ENCODE measurements at regions not wholly inside any gene's neighbourhood (a gene's known extent, or its start where the extent isn't known, plus 50 kb on each side); places are given as distances from the start of the nearest gene placed in this dataset.

DNA sequence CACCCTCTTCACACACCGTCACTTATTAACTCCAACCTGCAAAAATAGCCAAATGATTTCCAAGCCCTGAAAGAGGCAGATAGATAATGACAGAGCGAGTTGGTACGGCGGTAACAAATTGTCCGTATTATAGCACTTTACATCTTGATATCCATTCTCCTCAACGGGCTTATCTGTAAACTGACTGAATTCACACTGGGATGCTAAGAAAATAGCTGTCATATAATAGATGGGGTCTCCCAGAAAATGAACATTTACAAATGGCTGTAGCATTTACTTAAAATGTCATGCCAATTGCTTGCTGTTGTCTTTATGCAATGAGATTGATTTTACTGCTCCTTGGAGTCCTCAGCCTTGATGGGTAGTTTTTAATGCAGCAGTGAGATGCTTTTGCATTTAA lies 225.8 kb upstream of the SDK2 start:
- H3K36me3 Mint-ChIP-seq (ENCODE audit: low read depth), result no peaks in the 10 kb centered on the region
- H3K4me3 Mint-ChIP-seq, result no peak overlapping the region
- H3K27me3 Mint-ChIP-seq (ENCODE audit: low read depth), result no peaks in the 10 kb centered on the region
- H3K9me3 Mint-ChIP-seq, result no peaks in the 10 kb centered on the region
- H3K4me1 Mint-ChIP-seq (ENCODE audit: low read depth), result no peaks in the 10 kb centered on the region
- H3K27ac Mint-ChIP-seq, result no peak overlapping the region

DNA sequence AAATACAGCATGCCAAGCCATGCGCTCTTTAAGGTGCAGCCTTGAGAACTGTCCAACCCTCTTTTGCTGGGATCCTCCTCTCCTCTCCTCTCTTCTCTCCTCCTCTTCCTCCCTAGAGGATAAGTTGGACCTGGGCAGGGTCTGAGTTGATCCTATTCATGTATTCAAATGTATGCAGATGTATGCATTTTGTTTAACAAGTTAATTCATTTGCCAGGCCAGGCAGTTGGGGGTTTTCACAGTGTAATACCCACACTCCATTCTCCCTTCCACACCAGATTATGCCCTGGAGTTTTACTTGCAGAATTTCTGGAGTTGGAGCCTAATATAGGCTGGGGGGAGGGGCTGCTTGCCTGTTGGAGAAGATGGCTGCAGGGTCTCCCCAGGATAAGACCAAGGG lies 226.2 kb upstream of the SDK2 start:
- H3K9me3 Mint-ChIP-seq, result no peaks in the 10 kb centered on the region
- H3K4me1 Mint-ChIP-seq (ENCODE audit: low read depth), result no peaks in the 10 kb centered on the region
- H3K27me3 Mint-ChIP-seq (ENCODE audit: low read depth), result no peaks in the 10 kb centered on the region
- no peak overlapping the region for H3K27ac Mint-ChIP-seq
- H3K4me3 Mint-ChIP-seq, result no peak overlapping the region
- no peaks in the 10 kb centered on the region for H3K36me3 Mint-ChIP-seq (ENCODE audit: low read depth)

DNA sequence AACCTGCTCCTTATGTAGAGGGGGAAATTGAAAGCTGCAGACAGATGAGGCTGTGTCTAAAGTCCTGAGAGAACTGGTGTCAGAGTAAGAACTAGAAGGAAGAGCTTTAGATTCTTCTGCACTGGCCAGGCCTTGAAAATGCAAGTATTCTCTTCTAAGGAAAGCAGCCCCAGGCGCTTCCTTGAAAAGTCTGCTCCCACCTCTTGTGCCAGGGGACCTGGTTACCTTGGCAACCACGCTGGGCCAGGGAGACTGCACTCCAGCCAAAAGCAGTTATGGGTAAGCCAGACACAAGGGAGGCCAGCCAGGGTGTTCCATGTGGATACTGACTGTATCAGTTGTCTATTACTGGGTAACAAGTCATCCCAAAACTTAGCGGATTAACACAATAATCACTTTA lies 228.6 kb upstream of the SDK2 start:
- H3K36me3 Mint-ChIP-seq (ENCODE audit: low read depth), result no peaks in the 10 kb centered on the region
- no peak overlapping the region for H3K27ac Mint-ChIP-seq
- H3K9me3 Mint-ChIP-seq, result no peaks in the 10 kb centered on the region
- no peaks in the 10 kb centered on the region for H3K4me1 Mint-ChIP-seq (ENCODE audit: low read depth)
- no peak overlapping the region for H3K4me3 Mint-ChIP-seq
- no peaks in the 10 kb centered on the region for H3K27me3 Mint-ChIP-seq (ENCODE audit: low read depth)

DNA sequence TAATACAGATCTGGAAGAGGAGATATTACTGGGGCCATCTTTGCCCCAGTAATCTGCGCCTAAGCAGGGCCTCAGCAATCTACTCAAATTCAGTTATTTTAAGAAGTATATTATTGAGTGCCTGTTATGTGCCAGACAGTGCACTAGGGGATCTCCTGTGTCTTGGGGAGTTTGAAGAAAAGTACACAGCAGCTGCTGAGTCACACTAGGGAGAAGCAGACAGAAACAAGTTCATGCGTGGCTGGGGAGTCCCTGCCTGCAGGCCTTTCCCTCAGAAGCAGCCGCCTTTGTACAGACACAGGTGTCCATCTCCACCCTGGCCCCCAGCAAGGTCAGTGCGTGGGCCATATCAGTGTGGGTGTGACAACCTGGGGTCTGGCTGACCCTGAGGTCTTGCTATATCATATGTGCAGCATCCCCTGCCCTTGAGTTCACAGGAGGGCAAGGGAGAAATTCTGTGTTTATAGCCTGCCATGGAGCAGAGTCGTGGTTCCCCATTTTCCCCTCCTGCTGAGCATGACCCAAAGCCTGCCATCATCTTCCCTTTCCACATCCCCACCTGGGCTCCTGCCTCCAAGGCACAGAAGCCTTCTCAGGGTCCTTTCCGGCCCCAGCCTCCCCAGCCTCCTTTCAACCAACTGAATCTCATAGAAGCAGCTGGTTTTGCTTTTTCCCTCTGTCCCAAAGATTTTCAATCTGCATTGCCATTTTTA lies 229.9 kb upstream of the SDK2 start:
- no peaks in the 10 kb centered on the region for H3K9me3 Mint-ChIP-seq
- H3K4me3 Mint-ChIP-seq, result no peak overlapping the region
- H3K4me1 Mint-ChIP-seq (ENCODE audit: low read depth), result no peaks in the 10 kb centered on the region
- H3K36me3 Mint-ChIP-seq (ENCODE audit: low read depth), result no peaks in the 10 kb centered on the region
- H3K27me3 Mint-ChIP-seq (ENCODE audit: low read depth), result no peaks in the 10 kb centered on the region
- H3K27ac Mint-ChIP-seq, result no peak overlapping the region

DNA sequence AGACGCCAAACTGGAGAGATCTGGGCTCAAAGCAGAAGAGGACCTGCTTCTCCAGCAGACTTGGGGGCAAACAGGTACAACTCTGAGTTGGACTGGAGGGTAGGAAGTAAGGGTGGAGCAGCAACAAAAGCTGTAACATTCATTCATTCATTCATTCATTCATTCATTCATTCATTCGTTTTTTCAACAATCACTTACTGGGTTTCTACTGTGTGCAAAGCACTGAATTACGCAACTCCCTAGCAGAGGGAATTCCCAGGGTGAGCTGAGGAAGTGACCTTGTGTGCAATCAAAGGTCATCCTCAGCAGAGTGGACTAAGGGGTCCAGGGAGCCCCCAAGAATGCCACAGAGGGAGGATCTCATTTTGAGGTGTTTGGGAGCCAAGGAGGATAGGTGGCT lies 231.1 kb upstream of the SDK2 start:
- no peaks in the 10 kb centered on the region for H3K27me3 Mint-ChIP-seq (ENCODE audit: low read depth)
- H3K4me3 Mint-ChIP-seq, result no peak overlapping the region
- H3K9me3 Mint-ChIP-seq, result no peaks in the 10 kb centered on the region
- no peak overlapping the region for H3K27ac Mint-ChIP-seq
- H3K36me3 Mint-ChIP-seq (ENCODE audit: low read depth), result no peaks in the 10 kb centered on the region
- no peaks in the 10 kb centered on the region for H3K4me1 Mint-ChIP-seq (ENCODE audit: low read depth)

DNA sequence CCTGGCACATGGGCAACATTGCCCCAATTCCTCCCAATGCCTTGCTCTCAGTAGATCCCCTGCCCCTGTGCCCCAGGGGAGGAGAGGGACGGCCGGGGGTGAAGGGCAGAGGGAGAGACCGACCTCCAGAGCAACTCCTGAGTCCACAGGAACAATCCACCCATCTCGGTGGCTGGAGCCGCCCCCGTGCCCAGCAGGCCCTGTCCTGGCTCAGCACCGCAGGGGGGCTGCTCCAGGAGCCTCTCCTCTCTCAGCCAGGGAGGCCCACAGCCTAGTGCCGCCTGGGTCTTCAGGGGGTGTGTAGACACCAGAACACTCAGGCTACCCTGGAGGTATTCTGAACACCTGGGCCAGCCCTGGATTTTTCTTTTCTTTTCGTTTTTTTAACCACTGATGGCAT lies 233.7 kb upstream of the SDK2 start:
- Mint-ChIP-seq H3K36me3 (ENCODE audit: low read depth) (no peaks in the 10 kb centered on the region), H3K4me1 (ENCODE audit: low read depth) (no peaks in the 10 kb centered on the region), H3K9me3 (no peaks in the 10 kb centered on the region), H3K27me3 (ENCODE audit: low read depth) (no peaks in the 10 kb centered on the region), H3K4me3 (no peak overlapping the region), H3K27ac (no peak overlapping the region)

DNA sequence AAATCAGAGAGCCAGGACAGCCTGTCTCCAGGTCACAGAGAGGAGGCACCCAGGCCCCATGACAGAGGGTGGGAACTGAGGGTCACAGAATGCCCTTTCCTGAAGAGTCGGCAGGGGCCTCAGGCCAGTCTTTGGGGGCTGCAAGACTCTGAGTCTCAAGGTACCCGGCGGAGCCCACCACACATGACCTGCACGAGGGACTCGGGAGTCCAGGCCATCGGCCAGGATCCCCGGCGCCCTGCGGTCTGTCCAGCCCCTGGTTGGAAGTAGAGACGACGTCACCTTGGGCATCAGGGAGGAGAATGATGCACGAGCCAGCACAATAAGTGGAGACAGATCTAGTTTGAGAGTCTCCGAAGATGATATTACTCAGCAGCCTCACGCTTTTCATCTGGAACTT lies 234.7 kb upstream of the SDK2 start:
- no peaks in the 10 kb centered on the region for H3K27me3 Mint-ChIP-seq (ENCODE audit: low read depth)
- no peak overlapping the region for H3K27ac Mint-ChIP-seq
- H3K4me3 Mint-ChIP-seq, result no peak overlapping the region
- no peaks in the 10 kb centered on the region for H3K36me3 Mint-ChIP-seq (ENCODE audit: low read depth)
- H3K4me1 Mint-ChIP-seq (ENCODE audit: low read depth), result no peaks in the 10 kb centered on the region
- no peaks in the 10 kb centered on the region for H3K9me3 Mint-ChIP-seq

DNA sequence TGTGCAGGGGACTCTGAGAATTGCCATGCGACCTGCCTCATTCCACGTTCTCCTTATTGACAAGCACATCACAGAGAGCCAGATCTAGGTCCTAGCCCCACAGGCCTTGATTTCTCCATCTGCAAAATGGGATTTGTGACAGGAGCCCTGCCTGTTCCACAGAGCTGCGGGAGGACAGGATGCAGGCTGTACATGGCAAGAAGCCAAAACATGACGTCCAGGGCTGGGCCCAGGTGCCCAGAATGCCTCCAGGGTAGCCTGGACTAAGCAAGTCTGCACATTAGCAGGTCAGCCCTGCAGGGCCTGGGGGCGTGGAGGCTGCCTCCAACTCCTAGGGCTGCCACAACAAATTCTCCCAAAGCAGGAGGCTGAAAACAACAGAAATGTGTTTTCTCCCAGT lies 235.7 kb upstream of the SDK2 start:
- no peak overlapping the region for H3K27ac Mint-ChIP-seq
- H3K4me3 Mint-ChIP-seq, result no peak overlapping the region
- H3K27me3 Mint-ChIP-seq (ENCODE audit: low read depth), result no peaks in the 10 kb centered on the region
- no peaks in the 10 kb centered on the region for H3K9me3 Mint-ChIP-seq
- no peaks in the 10 kb centered on the region for H3K36me3 Mint-ChIP-seq (ENCODE audit: low read depth)
- no peaks in the 10 kb centered on the region for H3K4me1 Mint-ChIP-seq (ENCODE audit: low read depth)

DNA sequence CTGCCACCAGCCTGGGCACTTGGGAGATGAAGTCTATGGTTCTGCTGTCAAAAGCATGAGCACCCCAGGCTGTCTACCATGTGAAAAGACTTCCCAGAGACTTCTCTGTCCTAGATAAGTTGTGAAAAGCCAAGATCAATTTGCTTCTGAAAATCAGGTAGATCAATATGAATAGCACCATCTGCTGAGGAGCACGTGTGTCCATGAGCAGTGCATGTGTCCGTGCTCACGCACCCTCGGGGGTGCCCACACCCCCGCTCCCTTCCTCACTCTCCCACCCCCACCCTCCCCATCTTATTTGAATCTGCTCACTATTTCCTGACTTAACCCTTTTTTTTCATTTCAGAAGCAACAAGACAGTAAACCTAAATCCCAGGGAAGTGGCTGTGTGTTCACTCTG lies 238.3 kb upstream of the SDK2 start:
- H3K4me1 Mint-ChIP-seq (ENCODE audit: low read depth), result no peaks in the 10 kb centered on the region
- no peaks in the 10 kb centered on the region for H3K27me3 Mint-ChIP-seq (ENCODE audit: low read depth)
- no peak overlapping the region for H3K4me3 Mint-ChIP-seq
- H3K9me3 Mint-ChIP-seq, result no peaks in the 10 kb centered on the region
- H3K27ac Mint-ChIP-seq, result no peak overlapping the region
- no peaks in the 10 kb centered on the region for H3K36me3 Mint-ChIP-seq (ENCODE audit: low read depth)

DNA sequence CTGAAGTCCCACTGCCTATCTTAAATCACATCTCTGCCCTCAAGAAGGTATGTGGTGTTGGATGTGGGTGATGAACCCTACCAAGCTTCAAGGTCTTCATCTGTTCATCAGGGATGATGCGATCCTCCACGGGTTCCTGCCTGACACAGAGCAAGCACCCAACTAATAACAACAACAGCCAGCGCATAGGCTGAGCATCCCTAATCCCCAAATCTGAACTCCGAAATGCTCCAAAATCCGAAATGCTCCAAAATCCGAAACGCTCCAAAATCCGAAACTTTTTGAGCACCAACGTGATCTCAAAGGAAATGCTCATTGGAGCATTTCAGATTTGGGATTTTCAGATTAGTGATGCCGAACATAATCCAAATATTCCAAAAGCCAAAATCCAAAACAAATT lies 238.9 kb upstream of the SDK2 start:
- H3K27ac Mint-ChIP-seq, result no peak overlapping the region
- H3K4me1 Mint-ChIP-seq (ENCODE audit: low read depth), result no peaks in the 10 kb centered on the region
- no peaks in the 10 kb centered on the region for H3K36me3 Mint-ChIP-seq (ENCODE audit: low read depth)
- no peak overlapping the region for H3K4me3 Mint-ChIP-seq
- no peaks in the 10 kb centered on the region for H3K27me3 Mint-ChIP-seq (ENCODE audit: low read depth)
- H3K9me3 Mint-ChIP-seq, result no peaks in the 10 kb centered on the region

DNA sequence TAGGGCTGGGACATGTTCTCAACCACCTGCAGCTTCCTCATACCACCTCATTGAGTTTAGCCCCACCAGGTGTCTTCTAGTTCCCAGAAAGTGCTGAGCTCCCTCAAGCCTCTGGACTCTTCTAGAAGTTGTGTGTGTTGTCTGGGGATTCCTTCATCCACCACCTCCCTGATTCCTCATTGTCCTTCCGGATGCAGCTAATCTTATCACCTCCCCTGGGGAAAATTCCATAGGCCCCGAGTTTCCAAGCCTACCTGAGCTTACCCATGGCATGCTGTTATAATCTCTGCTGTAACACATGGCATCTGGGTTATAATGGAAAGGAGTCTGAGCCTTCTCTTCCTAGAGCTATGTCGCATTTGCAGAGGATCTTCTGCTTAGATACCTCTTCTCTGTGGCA lies 243.5 kb upstream of the SDK2 start:
- Mint-ChIP-seq H3K27me3 (ENCODE audit: low read depth) (no peaks in the 10 kb centered on the region), H3K36me3 (ENCODE audit: low read depth) (no peaks in the 10 kb centered on the region), H3K4me1 (ENCODE audit: low read depth) (no peaks in the 10 kb centered on the region), H3K4me3 (no peak overlapping the region), H3K9me3 (no peaks in the 10 kb centered on the region), H3K27ac (no peak overlapping the region)

DNA sequence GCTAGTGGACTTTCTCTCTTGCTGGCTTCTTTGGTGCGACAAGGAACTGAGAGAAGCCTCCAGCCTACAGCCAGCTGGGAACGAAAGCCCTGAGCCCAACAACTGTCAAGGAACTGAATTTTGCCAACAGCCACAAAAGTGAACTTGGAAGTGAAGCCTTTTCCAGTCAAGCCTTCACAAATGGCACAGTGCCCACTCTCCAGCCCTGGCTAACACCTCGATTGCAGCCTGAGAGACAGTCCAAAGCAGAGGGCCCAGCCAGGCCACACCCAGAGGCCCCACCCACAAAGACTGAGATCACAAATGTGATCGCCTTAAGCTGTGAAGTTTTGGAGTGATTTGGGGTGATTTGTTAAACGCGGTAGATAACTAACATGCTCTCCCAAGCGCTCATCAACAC lies 244.6 kb upstream of the SDK2 start:
- no peak overlapping the region for H3K27ac Mint-ChIP-seq
- H3K27me3 Mint-ChIP-seq (ENCODE audit: low read depth), result peaks cover 2% of the 10 kb centered on the region
- no peak overlapping the region for H3K4me3 Mint-ChIP-seq
- H3K36me3 Mint-ChIP-seq (ENCODE audit: low read depth), result no peaks in the 10 kb centered on the region
- no peaks in the 10 kb centered on the region for H3K9me3 Mint-ChIP-seq
- no peaks in the 10 kb centered on the region for H3K4me1 Mint-ChIP-seq (ENCODE audit: low read depth)

DNA sequence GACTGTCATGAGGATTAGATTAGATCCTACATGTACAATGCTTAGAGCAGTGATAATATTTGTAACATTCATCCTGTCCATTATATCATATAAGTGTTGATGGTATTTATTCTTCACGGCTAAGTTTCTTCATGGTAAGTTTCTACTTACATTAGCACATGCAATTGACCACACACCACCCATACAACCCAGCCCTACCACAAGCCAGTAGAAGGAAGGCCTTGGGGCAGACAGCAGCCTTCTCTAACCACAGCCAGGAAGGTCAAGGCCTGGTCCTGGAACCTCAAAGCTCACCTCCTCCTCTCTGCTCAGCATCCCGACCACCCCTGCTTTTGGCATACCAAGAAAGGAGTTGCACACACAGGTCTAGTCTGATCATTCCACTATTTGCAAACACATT lies 245.2 kb upstream of the SDK2 start:
- Mint-ChIP-seq H3K27ac (no peak overlapping the region), H3K36me3 (ENCODE audit: low read depth) (no peaks in the 10 kb centered on the region), H3K27me3 (ENCODE audit: low read depth) (peaks cover 5% of the 10 kb centered on the region), H3K4me3 (no peak overlapping the region), H3K4me1 (ENCODE audit: low read depth) (no peaks in the 10 kb centered on the region), H3K9me3 (no peaks in the 10 kb centered on the region)

DNA sequence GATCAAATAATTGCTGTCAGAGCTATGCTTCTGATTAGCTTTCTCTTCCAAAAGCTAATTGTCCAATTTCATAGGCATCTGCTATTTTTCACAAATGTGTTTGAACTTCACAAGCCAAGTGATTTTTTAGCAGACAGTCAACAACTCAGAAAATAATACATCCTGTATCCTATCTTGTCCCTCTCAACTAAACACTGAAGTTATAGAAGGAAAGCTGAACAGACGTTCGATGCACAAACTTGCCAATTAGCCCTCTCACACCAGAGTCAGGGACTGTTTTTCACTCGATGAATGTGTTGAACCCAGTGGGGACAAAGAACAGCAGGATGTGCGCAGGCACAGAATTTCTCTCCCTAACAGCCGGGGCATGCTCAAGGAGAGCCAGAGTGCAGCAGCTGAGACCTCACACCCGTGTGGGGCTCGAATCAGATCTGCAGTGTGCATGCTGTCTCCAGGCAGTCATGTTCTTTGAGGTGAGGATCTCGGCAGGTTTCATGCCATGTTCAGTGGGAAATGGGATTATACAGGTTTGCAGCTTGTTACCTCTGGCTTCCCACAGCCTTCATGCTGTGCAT lies 246.7 kb upstream of the SDK2 start:
- Mint-ChIP-seq H3K9me3 (no peaks in the 10 kb centered on the region), H3K4me3 (no peak overlapping the region), H3K4me1 (ENCODE audit: low read depth) (no peaks in the 10 kb centered on the region), H3K36me3 (ENCODE audit: low read depth) (no peaks in the 10 kb centered on the region), H3K27me3 (ENCODE audit: low read depth) (peaks cover 5% of the 10 kb centered on the region), H3K27ac (no peak overlapping the region)

DNA sequence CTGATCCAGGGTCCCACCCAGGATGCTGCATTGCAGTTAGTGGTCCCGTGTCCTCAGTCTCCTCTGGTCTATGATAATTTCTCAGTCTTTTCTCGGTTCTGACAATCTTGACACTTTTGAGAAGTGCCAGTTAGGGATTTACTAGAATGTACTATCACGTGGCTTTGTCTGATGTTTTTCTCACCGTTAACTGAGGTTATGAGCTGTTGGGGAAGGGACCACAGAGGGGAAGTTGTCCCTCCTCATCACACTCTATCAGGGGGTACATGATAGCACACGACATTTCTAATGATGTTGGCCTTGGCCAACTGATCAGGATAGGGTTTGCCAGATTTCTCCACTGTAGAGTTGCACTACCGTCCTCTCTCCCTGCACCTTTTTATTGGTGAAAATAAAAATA lies 250.9 kb upstream of the SDK2 start:
- Mint-ChIP-seq H3K9me3 (no peaks in the 10 kb centered on the region), H3K27me3 (ENCODE audit: low read depth) (peaks cover 10% of the 10 kb centered on the region), H3K4me3 (no peak overlapping the region), H3K36me3 (ENCODE audit: low read depth) (no peaks in the 10 kb centered on the region), H3K27ac (no peak overlapping the region), H3K4me1 (ENCODE audit: low read depth) (no peaks in the 10 kb centered on the region)

DNA sequence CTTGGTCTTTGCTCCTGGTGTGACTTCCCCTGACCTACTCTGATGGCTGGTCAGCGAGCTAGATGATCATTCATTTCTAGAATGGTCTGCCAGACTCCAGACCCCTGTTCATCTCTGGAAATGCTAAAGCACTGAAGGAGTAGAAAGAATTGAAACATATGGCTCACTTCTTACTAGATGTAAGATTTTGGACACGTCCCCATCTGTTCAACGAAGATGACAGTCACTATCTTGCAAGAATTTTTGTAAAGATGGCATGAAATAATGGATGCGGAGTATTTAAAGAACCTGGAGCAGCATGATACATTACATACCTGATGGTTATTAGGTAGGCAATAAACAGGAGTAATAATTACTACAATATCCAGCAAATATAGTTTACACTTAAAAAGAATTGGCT lies 252.7 kb upstream of the SDK2 start:
- peaks cover 2% of the 10 kb centered on the region for H3K4me1 Mint-ChIP-seq (ENCODE audit: low read depth)
- H3K27me3 Mint-ChIP-seq (ENCODE audit: low read depth), result peaks cover 24% of the 10 kb centered on the region
- H3K4me3 Mint-ChIP-seq, result no peak overlapping the region
- H3K36me3 Mint-ChIP-seq (ENCODE audit: low read depth), result no peaks in the 10 kb centered on the region
- no peaks in the 10 kb centered on the region for H3K9me3 Mint-ChIP-seq
- H3K27ac Mint-ChIP-seq, result no peak overlapping the region
